Testis (tissue), 2 donors: ENCODE measurements at regions not wholly inside any gene's neighbourhood (a gene's known extent, or its start where the extent isn't known, plus 50 kb on each side); places are given as distances from the start of the nearest gene placed in this dataset.
"Not testable (repeated sequence)": the region's sequence is repeated elsewhere in the genome, so short reads cannot be mapped to it uniquely, and the experiment has no call there.

Source experiments
- DNase-seq: peaks from one replicate; pipeline ENCODE4 v3.0.0-alpha.2; 2019
- H3K27ac ChIP-seq, 2 donors: fragments of 200-600 bp; sonication (generic); one replicate each; pipeline ENCODE4 v1.5.1; 2019
- H3K27me3 ChIP-seq: fragments of 200-600 bp; sonication (generic); one replicate; pipeline ENCODE4 v1.5.1; 2019
- H3K36me3 ChIP-seq: fragments of 200-600 bp; sonication (generic); one replicate; pipeline ENCODE4 v1.5.1; 2017; ENCODE audit warnings: low read depth; ENCODE audit errors: missing control alignments
- H3K4me1 ChIP-seq: fragments of 200-600 bp; sonication (generic); one replicate; pipeline ENCODE4 v1.5.1; 2019
- H3K4me3 ChIP-seq, 2 donors: fragments of 200-600 bp; sonication (generic); one replicate each; pipeline ENCODE4 v1.5.1; 2017 to 2019
- H3K9me3 ChIP-seq: fragments of 200-600 bp; sonication (generic); one replicate; pipeline ENCODE4 v1.5.1; 2017
- CTCF ChIP-seq, 3 experiments: fragments of 450-650 bp in 2 of 3; fragments of 200-600 bp in 1 of 3; sonication (generic) in 1 of 3; IDR thresholded peaks; one replicate each; pipeline ENCODE4 v1.5.1; 2016 to 2019; ENCODE audit warnings: antibody characterized with exemption in 3 of 3, mild to moderate bottlenecking in 2 of 3, moderate library complexity in 1 of 3
- POLR2A ChIP-seq: fragments of 450-650 bp; IDR thresholded peaks from one replicate; pipeline ENCODE4 v1.6.1; 2017; ENCODE audit warnings: antibody characterized with exemption, mild to moderate bottlenecking, moderate library complexity
- WGBS, 2 donors: methylation state at CpG; one replicate each; pipeline ENCODE4 v1.1.5; 2018; 5-methylcytosine and 5-hydroxymethylcytosine counted together
- intact Hi-C: fragments of 100-400 bp; cut with DNase I; formaldehyde crosslinking; loops from one replicate; pipeline ENCODE4 v1.15.1; 2023; ENCODE audit warnings: low total_unique reads

- Histone ChIP-seq H3K27ac (peak overlapping the region in 1 of 2 donors; percentile 61), H3K4me3 (no peak overlapping the region), H3K27me3 (no peaks in the 10 kb centered on the region), H3K4me1 (peaks cover 6% of the 10 kb centered on the region), H3K36me3 (no peaks in the 10 kb centered on the region), H3K9me3 (no peaks in the 10 kb centered on the region)
- WGBS, 2 donors: 42 to 77% methylated on average over 1 of the region's 1 CpG
- DNase-seq: no peak
- intact Hi-C loops: no loop called here
- TF ChIP-seq POLR2A (no peak), CTCF (IDR thresholded peaks at IDR 0.05) (no peak)
Observed at GRCh38 chr10:120034236-120034635, 141.7 kb downstream of the SEC23IP start.

- Histone ChIP-seq H3K4me1 (peaks cover under 1% of the 10 kb centered on the region), H3K9me3 (no peaks in the 10 kb centered on the region), H3K27ac (no peak overlapping the region), H3K36me3 (no peaks in the 10 kb centered on the region), H3K4me3 (no peak overlapping the region), H3K27me3 (no peaks in the 10 kb centered on the region)
- intact Hi-C loops: no loop called here
- TF ChIP-seq POLR2A: no peak
- no peak for TF ChIP-seq CTCF (IDR thresholded peaks at IDR 0.05)
- DNase-seq: no peak
Observed at GRCh38 chr10:120039046-120039445, 146.5 kb downstream of the SEC23IP start.

- Histone ChIP-seq H3K4me3 (no peak overlapping the region), H3K27me3 (no peaks in the 10 kb centered on the region), H3K27ac (no peak overlapping the region), H3K36me3 (no peaks in the 10 kb centered on the region), H3K9me3 (no peaks in the 10 kb centered on the region), H3K4me1 (peaks cover 5% of the 10 kb centered on the region)
- intact Hi-C loops: no loop called here
- no peak for DNase-seq
- WGBS, 2 donors: 90 to 93% methylated on average over 6 of the region's 6 CpGs
- TF ChIP-seq CTCF (IDR thresholded peaks at IDR 0.05): no peak
- TF ChIP-seq POLR2A: no peak
Observed at GRCh38 chr10:120039826-120040225, 147.3 kb downstream of the SEC23IP start.

GRCh38 chr10:120041807-120042559 is 149.5 kb downstream of the SEC23IP start:
- H3K9me3 ChIP-seq: no peaks in the 10 kb centered on the region
- no peaks in the 10 kb centered on the region for H3K27me3 ChIP-seq
- H3K27ac ChIP-seq: no peak overlapping the region
- H3K4me1 ChIP-seq: peaks cover 5% of the 10 kb centered on the region
- H3K4me3 ChIP-seq: no peak overlapping the region
- H3K36me3 ChIP-seq: no peaks in the 10 kb centered on the region
- WGBS, 2 donors: 67 to 70% methylated on average over 6 to 12 of the region's 12 CpGs
- no peak for DNase-seq
- no peak for TF ChIP-seq POLR2A
- TF ChIP-seq CTCF (IDR thresholded peaks at IDR 0.05): no peak
- intact Hi-C loops: no loop called here

- TF ChIP-seq CTCF (IDR thresholded peaks at IDR 0.05) (no peak), POLR2A (no peak)
- H3K36me3 ChIP-seq: no peaks in the 10 kb centered on the region
- DNase-seq: no peak
- H3K4me3 ChIP-seq: no peak overlapping the region
- H3K27ac ChIP-seq: no peak overlapping the region
- H3K9me3 ChIP-seq: no peaks in the 10 kb centered on the region
- peaks cover 5% of the 10 kb centered on the region for H3K4me1 ChIP-seq
- intact Hi-C loops: no loop called here
- no peaks in the 10 kb centered on the region for H3K27me3 ChIP-seq
Observed at GRCh38 chr10:120042705-120043104, 150.2 kb downstream of the SEC23IP start.

GRCh38 chr10:120047373-120047772 is 154.8 kb downstream of the SEC23IP start:
- H3K4me3 ChIP-seq, H3K27me3 ChIP-seq, DNase-seq, H3K27ac ChIP-seq, H3K9me3 ChIP-seq, H3K4me1 ChIP-seq, intact Hi-C loops, H3K36me3 ChIP-seq: not testable (repeated sequence)
- WGBS, 2 donors: 83 to 95% methylated on average over 7 of the region's 7 CpGs
